K562 (cell line): ENCODE measurements at regions not wholly inside any gene's neighbourhood (a gene's known extent, or its start where the extent isn't known, plus 50 kb on each side); places are given as distances from the start of the nearest gene placed in this dataset.

Experiments used
- ATAC-seq: fragments of 200-7000 bp; cut with Tn5 transposase; 3 replicates; pipeline ENCODE4 v1.9.1; 2020; ENCODE audit warnings: moderate library complexity
- BruUV-seq: library from RNA; stranded (reverse); fragments of 400-500 nt; replicated peaks from 2 replicates; lab custom pipeline; 2021; lab: Mats Ljungman, UMichigan
- CTCF ChIA-PET: fragments of 300-600 bp; formaldehyde crosslinking; extraction: SDS; loops from one replicate; lab custom pipeline; 2021; ENCODE audit warnings: low intra/inter-chr PET ratio; lab: Yijun Ruan, JAX
- POLR2A ChIA-PET: fragments of 300-600, 350-650 bp; sonication (Branson Sonifier 250); formaldehyde crosslinking; extraction: SDS; loops from one replicate; lab custom pipeline; 2021; ENCODE audit warnings: antibody characterized with exemption, inconsistent platforms; lab: Yijun Ruan, JAX
- DNase-seq, 4 experiments: peaks; one replicate each; pipeline versions ENCODE4 v3.0.0 to v3.0.0-alpha.2; 2011 to 2018; ENCODE audit warnings: low spot score in 3 of 4, mixed read lengths in 3 of 4; ENCODE audit errors: extremely low read depth in 1 of 4
- FAIRE-seq: peaks from 2 replicates; lab custom pipeline; 2011; peaks lifted over from hg19 to GRCh38; lab: Jason Lieb, UNC
- H2AFZ ChIP-seq: 2 replicates; pipeline ENCODE4 v1.6.0; 2011; ENCODE audit warnings: low read depth, low read length, control low read depth, inconsistent platforms
- H3K27ac ChIP-seq: fragments of 200-600 bp; 3 replicates; pipeline ENCODE4 v1.8.0; 2011; ENCODE audit warnings: low read depth, mild to moderate bottlenecking, control low read depth, inconsistent platforms, low read length, moderate library complexity, mixed read lengths; ENCODE audit errors: extremely low read depth
- H3K27me3 ChIP-seq, 2 experiments: fragments of 300-600 bp in 1 of 2; 2 replicates in 1 of 2; 3 replicates in 1 of 2; pipeline versions ENCODE4 v1.6.0 to v1.8.0; 2011; ENCODE audit warnings: inconsistent platforms in 2 of 2, low read length in 2 of 2, mild to moderate bottlenecking in 1 of 2, mixed read lengths in 1 of 2, moderate library complexity in 1 of 2; ENCODE audit not compliant: control insufficient read depth in 2 of 2, insufficient read depth in 2 of 2
- H3K36me3 ChIP-seq: fragments of 300-600 bp; 3 replicates; pipeline ENCODE4 v1.8.0; 2011; ENCODE audit warnings: mild to moderate bottlenecking, low read length, inconsistent platforms; ENCODE audit not compliant: control insufficient read depth, insufficient read depth
- H3K4me1 ChIP-seq, 2 experiments: fragments of 200-600 bp in 1 of 2; replicated peaks in 1 of 2; 2 replicates in 1 of 2; 3 replicates in 1 of 2; pipeline versions ENCODE4 v1.5.1 to v1.8.0; 2011; ENCODE audit warnings: inconsistent platforms in 2 of 2, low read length in 2 of 2, mild to moderate bottlenecking in 1 of 2, mixed read lengths in 1 of 2, moderate library complexity in 1 of 2; ENCODE audit not compliant: control insufficient read depth in 2 of 2, insufficient read depth in 2 of 2
- H3K4me2 ChIP-seq: 2 replicates; pipeline ENCODE4 v1.6.1; 2011; ENCODE audit warnings: low read length, control low read depth, inconsistent platforms, mixed read lengths; ENCODE audit not compliant: insufficient read depth
- H3K4me3 ChIP-seq: fragments of 200-600 bp; sonication (generic), shearing (Covaris generic); 2 replicates; pipeline ENCODE4 v1.5.1; 2016; ENCODE audit warnings: control low read depth, inconsistent platforms
- H3K79me2 ChIP-seq: fragments of 200-600 bp; 3 replicates; pipeline ENCODE4 v1.8.0; 2011; ENCODE audit warnings: low read length, inconsistent platforms; ENCODE audit not compliant: control insufficient read depth, insufficient read depth
- H3K9ac ChIP-seq, 2 experiments: 2 replicates each; pipeline versions ENCODE4 v1.6.0 to v1.6.1; 2011; ENCODE audit warnings: low read depth in 2 of 2, low read length in 2 of 2, control low read depth in 1 of 2, inconsistent platforms in 1 of 2, mild to moderate bottlenecking in 1 of 2, mixed read lengths in 1 of 2; ENCODE audit not compliant: insufficient read depth in 1 of 2
- H3K9me1 ChIP-seq: one replicate; pipeline ENCODE4 v1.6.0; 2011; ENCODE audit warnings: inconsistent platforms, mild to moderate bottlenecking, low read length, moderate library complexity; ENCODE audit not compliant: control insufficient read depth, insufficient read depth
- H3K9me3 ChIP-seq: replicated peaks from 2 replicates; pipeline ENCODE4 v1.5.1; 2011; ENCODE audit warnings: low read depth, low read length, inconsistent platforms; ENCODE audit not compliant: control insufficient read depth, insufficient read depth
- H4K20me1 ChIP-seq: replicated peaks from 2 replicates; pipeline ENCODE4 v1.6.1; 2011; ENCODE audit warnings: low read length, inconsistent platforms, mixed read lengths; ENCODE audit not compliant: control insufficient read depth, insufficient read depth
- DMBX1 ChIP-seq: fragments of 250-450 bp; sonication (Bioruptor Pico); IDR thresholded peaks from 2 replicates; pipeline ENCODE4 v1.8.0; 2022; ENCODE audit warnings: inconsistent platforms, mild to moderate bottlenecking, moderate library complexity, borderline replicate concordance
- HSF4 ChIP-seq: fragments of 250-450 bp; sonication (Bioruptor Pico); IDR thresholded peaks from 2 replicates; pipeline ENCODE4 v2.1.2; 2022; ENCODE audit warnings: mild to moderate bottlenecking, moderate library complexity, borderline replicate concordance
- LARP7 ChIP-seq: fragments of 450-650 bp; IDR thresholded peaks from 2 replicates; pipeline ENCODE4 v1.6.1; 2016
- MEIS2 ChIP-seq: fragments of 450-650 bp; IDR thresholded peaks from 2 replicates; pipeline ENCODE4 v1.6.1; 2014; ENCODE audit warnings: mild to moderate bottlenecking; ENCODE audit not compliant: partially characterized antibody
- NR2F6 ChIP-seq: fragments of 450-650 bp; formaldehyde crosslinking; IDR thresholded peaks from 2 replicates; pipeline ENCODE4 v1.4.0; 2020; ENCODE audit warnings: mild to moderate bottlenecking
- STAT6 ChIP-seq: sonication (generic); formaldehyde crosslinking; IDR thresholded peaks from 2 replicates; pipeline ENCODE4 v1.8.1; 2023; ENCODE audit warnings: mild to moderate bottlenecking, missing genetic modification reagents
- TBP ChIP-seq: optimal IDR thresholded peaks from 2 replicates; pipeline ENCODE3; 2011; ENCODE audit warnings: low read depth, low read length, improper control_type of control experiment
- TSC22D4 ChIP-seq: fragments of 450-650 bp; IDR thresholded peaks from 2 replicates; pipeline ENCODE4 v1.6.1; 2016; ENCODE audit warnings: missing genetic modification characterization, missing biosample characterization, control low read depth
- U2AF2 ChIP-seq: fragments of 200-400 bp; formaldehyde crosslinking; optimal IDR thresholded peaks from 2 replicates; pipeline ENCODE3; 2017; ENCODE audit warnings: low read depth, mild to moderate bottlenecking, low read length
- ZBTB2 ChIP-seq: fragments of 450-650 bp; IDR thresholded peaks from 2 replicates; pipeline ENCODE4 v1.6.1; 2016; ENCODE audit warnings: antibody characterized with exemption
- ZNF436 ChIP-seq: fragments of 250-450, 450-650 bp; sonication (Bioruptor Pico); formaldehyde crosslinking; IDR thresholded peaks from 2 replicates; pipeline ENCODE4 v1.7.0; 2020; ENCODE audit warnings: mild to moderate bottlenecking
- ZNF707 ChIP-seq: fragments of 250-450 bp; sonication (Bioruptor Pico); conservative IDR thresholded peaks from 2 replicates; pipeline ENCODE4 v1.8.0; 2022; ENCODE audit warnings: inconsistent platforms, mild to moderate bottlenecking, moderate library complexity
- ZNF740 ChIP-seq, 3 experiments: fragments of 200-800 bp in 1 of 3; sonication (Bioruptor generic) in 1 of 3; sonication (generic) in 1 of 3; formaldehyde crosslinking in 1 of 3; IDR thresholded peaks; 2 replicates each; pipeline versions ENCODE4 v1.6.1 to v1.8.0; 2016 to 2022; ENCODE audit warnings: mild to moderate bottlenecking in 2 of 3, missing compliant biosample characterization in 2 of 3, missing genetic modification characterization in 2 of 3, missing genetic modification reagents in 1 of 3
- WGBS: fragments of 100-300 bp; shearing (Covaris generic); methylation state at CpG from one replicate; pipeline ENCODE4 v1.1.6; 2016; ENCODE audit warnings: low coverage, mixed read lengths; ENCODE audit not compliant: insufficient coverage; ENCODE audit errors: missing lambda C conversion rate; 5-methylcytosine and 5-hydroxymethylcytosine counted together
- in situ Hi-C: fragments of 300-500 bp; cut with MboI; formaldehyde crosslinking; loops from 4 replicates; pipeline ENCODE4 v1.15.0; 2018; ENCODE audit warnings: inconsistent platforms, mixed read lengths
- intact Hi-C: fragments of 100-400 bp; cut with micrococcal nuclease; formaldehyde crosslinking; loops from 2 replicates; pipeline ENCODE4 v1.14.2; 2022

- peaks cover 35 to 64% of the 10 kb centered on the region in 2 experiments for H3K27me3 ChIP-seq
- in situ Hi-C loops, result no loop called here
- no TSS peak for BruUV-seq
- no peak for DNase-seq
- no peak overlapping the region for H3K4me3 ChIP-seq
- no peak overlapping the region for H3K27ac ChIP-seq
- no peaks in the 10 kb centered on the region for H3K36me3 ChIP-seq
- H3K4me1 ChIP-seq, result peaks cover 0 to 4% of the 10 kb centered on the region in 2 experiments; a peak in 3 of 5 replicates
- H4K20me1 ChIP-seq, result 0 out of 2 replicates have a peak, but pooled peaks cover 4% of the 10 kb centered on the region
- H3K9ac ChIP-seq, result 0 out of 4 replicates have a peak overlapping the region, but pooled peaks of 1 of the 2 experiments have one; percentile 50
- WGBS, result 1% methylated on average over 12 of the region's 12 CpGs
- no peaks in the 10 kb centered on the region for H3K79me2 ChIP-seq
- POLR2A ChIA-PET, result interaction anchor here (0.6 to 1.0 kb wide), 3 partner anchors 10 to 156 kb away, joined by 3 to 6 read pairs (median 5); no protein-coding TSS in a partner anchor
- no peak overlapping the region for H3K4me2 ChIP-seq
- intact Hi-C loops, result no loop called here
- FAIRE-seq, result no peak
- H3K9me1 ChIP-seq, result no peaks in the 10 kb centered on the region
- CTCF ChIA-PET, result no interaction called here
- TF ChIP-seq TBP (no peak), LARP7 (no peak), ZNF707 (no peak), NR2F6 (CRISPR knock-in tag) (no peak), ZNF740 (CRISPR knock-in tag; IDR thresholded peaks at IDR 0.05) (no peak), ZNF740 (tag; IDR thresholded peaks at IDR 0.05) (no peak), HSF4 (no peak), ZBTB2 (no peak), TSC22D4 (tag) (no peak), DMBX1 (CRISPR knock-in tag) (no peak), ZNF436 (no peak), MEIS2 (no peak), U2AF2 (no peak), STAT6 (no peak)
- no peak overlapping the region for H2AFZ ChIP-seq
- ATAC-seq, result no peak
- H3K9me3 ChIP-seq, result no peaks in the 10 kb centered on the region; the same call in 1 of the 2 replicates
Observed at GRCh38 chr16:50462793-50463507, 85.2 kb upstream of the NKD1 start.
